PC-9 (cell line): ENCODE measurements at regions not wholly inside any gene's neighbourhood (a gene's known extent, or its start where the extent isn't known, plus 50 kb on each side); places are given as distances from the start of the nearest gene placed in this dataset.

ENCODE experiments used
- BruUV-seq: library from RNA; stranded (reverse); fragments of 400-500 nt; replicated peaks from 2 replicates; lab custom pipeline; 2021; lab: Mats Ljungman, UMichigan
- CTCF ChIA-PET: fragments of 300-600 bp; sonication (Branson Sonifier 250); formaldehyde crosslinking; loops from one replicate; lab custom pipeline; 2022; ENCODE audit warnings: antibody characterized with exemption; lab: Charles Lee
- POLR2A ChIA-PET: fragments of 300-600 bp; sonication (Branson Sonifier 250); formaldehyde crosslinking; loops from one replicate; lab custom pipeline; 2022; ENCODE audit warnings: antibody characterized with exemption; ENCODE audit not compliant: unreplicated experiment; lab: Charles Lee
- DNase-seq, 2 experiments: peaks; one replicate each; pipeline versions ENCODE4 v3.0.0 to v3.0.0-alpha.2; 2015 to 2022; ENCODE audit warnings: mixed read lengths in 1 of 2
- H2AFZ ChIP-seq: fragments of 200-600 bp; sonication (generic); 2 replicates; pipeline ENCODE4 v1.8.1; 2017; ENCODE audit warnings: antibody characterized with exemption
- H3F3A ChIP-seq: fragments of 200-600 bp; sonication (generic); 2 replicates; pipeline ENCODE4 v1.8.1; 2017; ENCODE audit warnings: antibody characterized with exemption, mild to moderate bottlenecking, low read depth; ENCODE audit not compliant: insufficient read depth
- H3K27ac ChIP-seq: fragments of 200-600 bp; sonication (generic); 2 replicates; pipeline ENCODE4 v1.6.1; 2016; ENCODE audit warnings: mixed run types
- H3K27me3 ChIP-seq: fragments of 200-600 bp; sonication (generic); 2 replicates; pipeline ENCODE4 v1.6.1; 2016; ENCODE audit warnings: low read depth, mixed run types; ENCODE audit not compliant: insufficient read depth
- H3K36me3 ChIP-seq: fragments of 200-600 bp; sonication (generic); 2 replicates; pipeline ENCODE4 v1.6.1; 2016; ENCODE audit warnings: low read depth, mixed run types
- H3K4me1 ChIP-seq: fragments of 200-600 bp; sonication (generic); replicated peaks from 2 replicates; pipeline ENCODE4 v1.6.1; 2016; ENCODE audit warnings: mixed run types; ENCODE audit not compliant: insufficient read depth
- H3K4me2 ChIP-seq: fragments of 200-600 bp; sonication (generic); 2 replicates; pipeline ENCODE4 v1.6.1; 2017; ENCODE audit warnings: mixed run types
- H3K4me3 ChIP-seq: fragments of 200-600 bp; sonication (generic); 2 replicates; pipeline ENCODE4 v1.6.1; 2016; ENCODE audit warnings: mixed run types
- H3K79me2 ChIP-seq: fragments of 200-600 bp; sonication (generic); 2 replicates; pipeline ENCODE4 v1.6.1; 2017; ENCODE audit warnings: low read depth, mixed run types
- H3K9me2 ChIP-seq: fragments of 200-600 bp; sonication (generic); 2 replicates; pipeline ENCODE4 v1.8.1; 2017; ENCODE audit warnings: mild to moderate bottlenecking; ENCODE audit not compliant: insufficient read depth
- H3K9me3 ChIP-seq: fragments of 200-600 bp; sonication (generic); 2 replicates; pipeline ENCODE4 v1.8.1; 2016; ENCODE audit warnings: low read depth; ENCODE audit not compliant: insufficient read depth
- H4K20me1 ChIP-seq: fragments of 200-600 bp; sonication (generic); 2 replicates; pipeline ENCODE4 v1.8.1; 2017; ENCODE audit not compliant: insufficient read depth
- EZH2 ChIP-seq: fragments of 200-600 bp; sonication (generic); IDR thresholded peaks from 2 replicates; pipeline ENCODE4 v1.8.0; 2017; ENCODE audit warnings: antibody characterized with exemption, low read depth
- intact Hi-C: fragments of 100-400 bp; cut with micrococcal nuclease; formaldehyde crosslinking; loops from one replicate; pipeline ENCODE4 v1.10.0; 2022; ENCODE audit not compliant: unreplicated experiment
- TF ChIP-seq, protein P1 (sequence below): fragments of 200-600 bp; sonication (generic); conservative IDR thresholded peaks from 2 replicates; pipeline ENCODE4 v1.6.1; 2017; ENCODE audit warnings: mixed run types, antibody characterized with exemption, mild to moderate bottlenecking, moderate library complexity

DNA sequence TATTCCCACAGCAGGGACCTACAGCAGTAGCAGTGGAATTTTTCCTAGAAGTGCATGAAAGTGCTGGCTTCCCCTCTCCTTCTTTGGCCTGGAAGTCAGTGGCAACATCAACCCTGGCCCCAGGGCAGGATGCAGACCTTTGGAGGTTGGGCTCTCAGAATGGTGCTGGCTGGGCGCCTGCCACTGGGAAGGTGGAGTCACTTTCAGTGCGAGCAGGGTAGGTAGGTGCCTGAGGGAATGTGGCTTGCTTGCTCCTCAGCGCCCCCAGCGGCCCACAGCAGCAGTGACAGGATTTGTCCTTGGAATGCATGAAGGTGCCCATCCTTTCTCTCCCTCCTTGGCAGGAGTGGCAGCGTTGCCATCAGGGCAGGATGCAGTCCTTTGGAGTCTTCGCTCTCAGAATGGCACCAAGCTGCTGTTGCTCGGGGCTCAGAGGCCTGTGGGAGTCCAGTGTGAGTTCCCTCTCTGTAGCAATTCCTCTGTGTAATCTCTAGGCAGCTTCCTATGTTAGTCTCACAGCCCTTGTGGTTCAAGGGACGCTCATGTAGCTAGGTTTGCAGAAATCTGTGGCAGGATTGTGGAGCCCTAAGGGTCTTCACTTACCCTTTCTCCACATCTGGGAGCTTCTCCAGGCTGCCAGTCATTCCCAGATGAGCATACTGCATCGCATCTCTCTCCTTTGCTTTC, 354.4 kb upstream of the DACH1 start:
- ChIA-PET CTCF (no interaction called here), POLR2A (no interaction called here)
- H3K4me3 ChIP-seq = no peak overlapping the region
- H3F3A ChIP-seq = no peaks in the 10 kb centered on the region
- no peaks in the 10 kb centered on the region for H3K27me3 ChIP-seq
- no TSS peak for BruUV-seq
- no peak overlapping the region for H2AFZ ChIP-seq
- no peaks in the 10 kb centered on the region for H4K20me1 ChIP-seq
- H3K4me2 ChIP-seq = no peak overlapping the region
- no peaks in the 10 kb centered on the region for H3K79me2 ChIP-seq
- H3K27ac ChIP-seq = no peak overlapping the region
- intact Hi-C loops = no loop called here
- no peaks in the 10 kb centered on the region for H3K4me1 ChIP-seq
- H3K9me3 ChIP-seq = no peaks in the 10 kb centered on the region
- no peaks in the 10 kb centered on the region for H3K36me3 ChIP-seq
- DNase-seq = peak in 1 of 2 experiments; percentile 65
- TF ChIP-seq, protein P1, sequence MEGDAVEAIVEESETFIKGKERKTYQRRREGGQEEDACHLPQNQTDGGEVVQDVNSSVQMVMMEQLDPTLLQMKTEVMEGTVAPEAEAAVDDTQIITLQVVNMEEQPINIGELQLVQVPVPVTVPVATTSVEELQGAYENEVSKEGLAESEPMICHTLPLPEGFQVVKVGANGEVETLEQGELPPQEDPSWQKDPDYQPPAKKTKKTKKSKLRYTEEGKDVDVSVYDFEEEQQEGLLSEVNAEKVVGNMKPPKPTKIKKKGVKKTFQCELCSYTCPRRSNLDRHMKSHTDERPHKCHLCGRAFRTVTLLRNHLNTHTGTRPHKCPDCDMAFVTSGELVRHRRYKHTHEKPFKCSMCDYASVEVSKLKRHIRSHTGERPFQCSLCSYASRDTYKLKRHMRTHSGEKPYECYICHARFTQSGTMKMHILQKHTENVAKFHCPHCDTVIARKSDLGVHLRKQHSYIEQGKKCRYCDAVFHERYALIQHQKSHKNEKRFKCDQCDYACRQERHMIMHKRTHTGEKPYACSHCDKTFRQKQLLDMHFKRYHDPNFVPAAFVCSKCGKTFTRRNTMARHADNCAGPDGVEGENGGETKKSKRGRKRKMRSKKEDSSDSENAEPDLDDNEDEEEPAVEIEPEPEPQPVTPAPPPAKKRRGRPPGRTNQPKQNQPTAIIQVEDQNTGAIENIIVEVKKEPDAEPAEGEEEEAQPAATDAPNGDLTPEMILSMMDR = peak; percentile 71
- TF ChIP-seq EZH2 = no peak
- H3K9me2 ChIP-seq = no peaks in the 10 kb centered on the region

GRCh38 chr13:72218966-72219365, 352.0 kb upstream of the DACH1 start:
- DNase-seq = no peak
- H4K20me1 ChIP-seq = no peaks in the 10 kb centered on the region
- POLR2A ChIA-PET = no interaction called here
- H3K4me1 ChIP-seq = no peaks in the 10 kb centered on the region
- H3K27me3 ChIP-seq = no peaks in the 10 kb centered on the region
- no peaks in the 10 kb centered on the region for H3K79me2 ChIP-seq
- no peak overlapping the region for H3K4me3 ChIP-seq
- no peak overlapping the region for H3K4me2 ChIP-seq
- H3F3A ChIP-seq = no peaks in the 10 kb centered on the region
- no peaks in the 10 kb centered on the region for H3K36me3 ChIP-seq
- no peaks in the 10 kb centered on the region for H3K9me3 ChIP-seq
- no peak for TF ChIP-seq EZH2
- TF ChIP-seq, protein P1 = no peak
- BruUV-seq = no TSS peak
- H3K9me2 ChIP-seq = peaks cover 4% of the 10 kb centered on the region; the same call in 1 of the 2 replicates
- CTCF ChIA-PET = no interaction called here
- intact Hi-C loops = no loop called here
- H3K27ac ChIP-seq = no peak overlapping the region
- no peak overlapping the region for H2AFZ ChIP-seq

- Histone ChIP-seq H3K27me3 (no peaks in the 10 kb centered on the region), H3K79me2 (no peaks in the 10 kb centered on the region), H3K36me3 (no peaks in the 10 kb centered on the region), H3K9me2 (peaks cover 4% of the 10 kb centered on the region; the same call in 1 of the 2 replicates), H3F3A (no peaks in the 10 kb centered on the region), H3K4me3 (no peak overlapping the region), H4K20me1 (no peaks in the 10 kb centered on the region), H2AFZ (no peak overlapping the region), H3K4me1 (no peaks in the 10 kb centered on the region), H3K27ac (no peak overlapping the region), H3K9me3 (no peaks in the 10 kb centered on the region), H3K4me2 (no peak overlapping the region)
- no TSS peak for BruUV-seq
- intact Hi-C loops = no loop called here
- no peak for TF ChIP-seq EZH2
- ChIA-PET POLR2A (no interaction called here), CTCF (no interaction called here)
- no peak for DNase-seq
These were observed 350.1 kb upstream of the DACH1 start for GRCh38 chr13:72217142-72217541.
